ENCODE measurements at regions not wholly inside any gene's neighbourhood (a gene's known extent, or its start where the extent isn't known, plus 50 kb on each side); places are given as distances from the start of the nearest gene placed in this dataset.

- no peak for DNase-seq (ENCODE audit: insufficient read length, low spot score)
- FAIRE-seq, result no peak
- TF ChIP-seq POLR2A (IDR thresholded peaks at IDR 0.05; ENCODE audit: low read depth, low read length), result no peak
These were observed 317.4 kb downstream of the DIPK2A start for GRCh38 chr3:144289057-144289456.

GRCh38 chr3:144294659-144295538 lies 323.3 kb downstream of the DIPK2A start:
- TF ChIP-seq POLR2A (IDR thresholded peaks at IDR 0.05; ENCODE audit: low read depth, low read length), result no peak
- DNase-seq (ENCODE audit: insufficient read length, low spot score) (no peak), FAIRE-seq (no peak)

GRCh38 chr3:144295613-144296012 lies 324.0 kb downstream of the DIPK2A start:
- TF ChIP-seq POLR2A (IDR thresholded peaks at IDR 0.05; ENCODE audit: low read depth, low read length), result no peak
- DNase-seq (ENCODE audit: insufficient read length, low spot score) (no peak), FAIRE-seq (no peak)

GRCh38 chr3:144296808-144297207 lies 325.2 kb downstream of the DIPK2A start:
- no peak for FAIRE-seq
- no peak for DNase-seq (ENCODE audit: insufficient read length, low spot score)
- no peak for TF ChIP-seq POLR2A (IDR thresholded peaks at IDR 0.05; ENCODE audit: low read depth, low read length)

- DNase-seq (ENCODE audit: insufficient read length, low spot score) (no peak), FAIRE-seq (no peak)
- no peak for TF ChIP-seq POLR2A (IDR thresholded peaks at IDR 0.05; ENCODE audit: low read depth, low read length)
These were observed 330.2 kb downstream of the DIPK2A start for GRCh38 chr3:144301863-144302262.

GRCh38 chr3:144307951-144308350 lies 336.3 kb downstream of the DIPK2A start:
- no peak for TF ChIP-seq POLR2A (IDR thresholded peaks at IDR 0.05; ENCODE audit: low read depth, low read length)
- DNase-seq (ENCODE audit: insufficient read length, low spot score), result no peak
- FAIRE-seq, result no peak

GRCh38 chr3:144308396-144308795 lies 336.8 kb downstream of the DIPK2A start:
- no peak for TF ChIP-seq POLR2A (IDR thresholded peaks at IDR 0.05; ENCODE audit: low read depth, low read length)
- no peak for DNase-seq (ENCODE audit: insufficient read length, low spot score)
- FAIRE-seq, result no peak

GRCh38 chr3:144312702-144313101 lies 341.1 kb downstream of the DIPK2A start:
- no peak for FAIRE-seq
- no peak for DNase-seq (ENCODE audit: insufficient read length, low spot score)
- TF ChIP-seq POLR2A (IDR thresholded peaks at IDR 0.05; ENCODE audit: low read depth, low read length), result no peak

GRCh38 chr3:144314946-144315345 lies 343.3 kb downstream of the DIPK2A start:
- FAIRE-seq, result no peak
- DNase-seq (ENCODE audit: insufficient read length, low spot score), result no peak
- TF ChIP-seq POLR2A (IDR thresholded peaks at IDR 0.05; ENCODE audit: low read depth, low read length), result no peak

- no peak for FAIRE-seq
- TF ChIP-seq POLR2A (IDR thresholded peaks at IDR 0.05; ENCODE audit: low read depth, low read length), result no peak
- no peak for DNase-seq (ENCODE audit: insufficient read length, low spot score)
These were observed 346.3 kb downstream of the DIPK2A start for GRCh38 chr3:144317961-144318360.

GRCh38 chr3:144324076-144324475 lies 352.5 kb downstream of the DIPK2A start:
- no peak for DNase-seq (ENCODE audit: insufficient read length, low spot score)
- no peak for FAIRE-seq
- no peak for TF ChIP-seq POLR2A (IDR thresholded peaks at IDR 0.05; ENCODE audit: low read depth, low read length)

GRCh38 chr3:144332868-144333267 lies 361.2 kb downstream of the DIPK2A start:
- TF ChIP-seq POLR2A (IDR thresholded peaks at IDR 0.05; ENCODE audit: low read depth, low read length), result no peak
- no peak for DNase-seq (ENCODE audit: insufficient read length, low spot score)
- FAIRE-seq, result no peak

- no peak for FAIRE-seq
These were observed 369.8 kb downstream of the DIPK2A start for GRCh38 chr3:144341471-144341870.

GRCh38 chr3:144343343-144343742 lies 371.7 kb downstream of the DIPK2A start:
- no peak for DNase-seq (ENCODE audit: insufficient read length, low spot score)
- no peak for TF ChIP-seq POLR2A (IDR thresholded peaks at IDR 0.05; ENCODE audit: low read depth, low read length)
- no peak for FAIRE-seq

More at GRCh38 chr3:144341471-144341870, 369.8 kb downstream of the DIPK2A start:
- DNase-seq (ENCODE audit: insufficient read length, low spot score), result no peak
- TF ChIP-seq POLR2A (IDR thresholded peaks at IDR 0.05; ENCODE audit: low read depth, low read length), result no peak

- no peak for TF ChIP-seq POLR2A (IDR thresholded peaks at IDR 0.05; ENCODE audit: low read depth, low read length)
- DNase-seq (ENCODE audit: insufficient read length, low spot score) (no peak), FAIRE-seq (no peak)
These were observed 372.2 kb downstream of the DIPK2A start for GRCh38 chr3:144343777-144344176.

All from H54 (cell line).